NCI-H345 treated with DMSO at 0.1 percent for 48 hours (cell line): ENCODE measurements at regions not wholly inside any gene's neighbourhood (a gene's known extent, or its start where the extent isn't known, plus 50 kb on each side); places are given as distances from the start of the nearest gene placed in this dataset.
"Not testable (repeated sequence)": the region's sequence is repeated elsewhere in the genome, so short reads cannot be mapped to it uniquely, and the experiment has no call there.

Source experiments
- DNase-seq: peaks from one replicate; lab custom pipeline; 2025; ENCODE audit not compliant: unreplicated experiment; lab: John Stamatoyannopoulos, UW

DNA sequence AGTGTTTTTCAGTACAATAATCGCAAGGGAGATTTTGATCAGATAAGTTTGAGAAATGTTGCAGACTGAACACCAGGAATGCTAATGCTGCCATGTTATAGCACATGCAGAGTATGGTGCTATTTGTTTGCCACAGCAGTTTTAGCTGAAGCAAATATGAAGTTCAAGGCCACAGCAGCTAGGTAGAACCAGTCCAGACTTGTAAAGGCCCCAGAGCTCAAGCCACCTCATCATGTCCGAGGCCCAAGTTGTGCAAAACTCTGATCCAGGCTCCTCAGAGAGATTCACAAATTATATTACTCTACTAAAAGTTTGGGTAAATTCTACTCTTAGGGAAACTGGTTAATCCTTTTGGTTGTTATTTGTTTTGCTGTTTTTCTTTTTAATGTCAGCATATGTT, 2702.6 kb downstream of the PCDH9 start:
- DNase-seq, result no peak

DNA sequence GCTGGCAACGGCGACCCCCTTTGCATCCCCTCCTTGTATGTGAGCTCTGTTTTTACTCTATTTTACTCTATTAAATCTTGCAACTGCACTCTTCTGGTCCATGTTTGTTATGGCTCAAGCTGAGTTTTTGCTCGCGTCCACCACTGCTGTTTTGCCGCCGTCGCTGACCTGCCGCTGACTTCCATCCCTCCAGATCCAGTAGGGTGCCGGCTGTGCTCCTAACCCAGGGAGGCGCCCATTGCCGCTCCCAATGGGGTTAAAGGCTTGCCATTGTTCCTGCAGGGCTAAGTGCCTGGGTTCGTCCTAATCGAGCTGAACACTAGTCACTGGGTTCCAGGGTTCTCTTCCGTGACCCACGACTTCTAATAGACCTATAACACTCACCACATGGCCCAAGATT, 2704.4 kb downstream of the PCDH9 start:
- no peak for DNase-seq

DNA sequence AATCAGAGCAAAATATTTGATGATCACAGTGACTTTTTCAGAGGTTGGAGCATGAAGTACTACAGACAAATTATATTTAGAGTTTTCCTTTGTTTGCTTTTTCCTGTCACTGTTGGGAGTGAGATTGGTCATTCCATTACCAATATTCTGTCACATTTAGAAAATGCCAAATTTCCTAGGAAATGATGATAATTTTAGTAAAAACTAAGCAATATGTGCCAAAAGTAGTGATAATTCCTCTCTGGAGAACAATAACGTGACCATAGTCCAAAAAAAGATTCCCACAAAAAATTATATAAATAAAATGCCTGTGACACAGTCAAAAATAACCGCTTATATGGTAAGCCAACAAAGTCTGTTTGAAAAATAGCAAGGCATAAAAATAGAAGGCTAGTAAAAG, 2719.4 kb downstream of the PCDH9 start:
- DNase-seq, result no peak

DNA sequence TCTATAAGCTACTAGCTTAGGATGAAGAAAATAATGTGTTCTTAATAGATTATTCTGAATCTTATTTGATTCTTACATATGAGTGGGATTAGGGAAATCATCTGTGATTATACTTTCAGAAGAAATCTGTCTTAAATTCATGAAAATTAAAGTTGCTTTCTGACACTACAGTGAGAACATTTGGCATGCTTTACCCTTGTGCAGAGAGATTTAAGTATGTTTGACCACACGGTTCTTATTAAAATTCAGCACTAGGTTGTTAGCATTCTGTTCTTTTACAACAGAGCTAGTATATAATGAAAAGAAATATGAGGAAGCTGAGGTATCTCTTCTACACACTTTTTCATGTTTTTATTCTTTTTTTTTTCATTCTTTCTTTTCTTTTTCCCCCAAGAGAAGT, 2723.9 kb downstream of the PCDH9 start:
- no peak for DNase-seq

DNA sequence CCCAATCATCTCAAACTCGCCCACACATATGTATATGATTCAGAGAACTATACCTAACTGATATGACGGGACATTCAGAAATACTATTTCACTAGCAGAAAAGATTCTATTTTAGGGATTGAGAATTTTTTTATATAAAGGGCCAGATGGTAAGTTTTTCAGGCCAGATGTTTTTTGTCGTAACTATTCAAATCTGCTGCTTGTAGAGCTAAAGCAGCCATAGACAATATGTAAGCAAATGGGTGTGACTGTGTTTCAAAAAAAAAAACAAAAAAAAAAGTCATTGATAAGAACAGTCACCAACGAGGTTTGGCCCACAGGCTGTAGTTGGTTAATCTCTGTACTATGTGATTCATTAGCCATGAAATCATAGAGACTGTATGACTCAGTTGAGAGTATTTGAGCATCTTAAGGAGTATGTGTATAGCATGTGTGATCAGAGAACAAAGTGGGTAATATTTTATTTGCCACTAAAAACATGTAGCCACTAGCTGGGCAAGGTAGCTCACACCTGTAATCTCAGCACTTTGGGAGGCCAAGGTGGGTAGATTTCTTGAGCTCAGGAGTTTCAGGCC, 2724.7 kb downstream of the PCDH9 start:
- no peak for DNase-seq

DNA sequence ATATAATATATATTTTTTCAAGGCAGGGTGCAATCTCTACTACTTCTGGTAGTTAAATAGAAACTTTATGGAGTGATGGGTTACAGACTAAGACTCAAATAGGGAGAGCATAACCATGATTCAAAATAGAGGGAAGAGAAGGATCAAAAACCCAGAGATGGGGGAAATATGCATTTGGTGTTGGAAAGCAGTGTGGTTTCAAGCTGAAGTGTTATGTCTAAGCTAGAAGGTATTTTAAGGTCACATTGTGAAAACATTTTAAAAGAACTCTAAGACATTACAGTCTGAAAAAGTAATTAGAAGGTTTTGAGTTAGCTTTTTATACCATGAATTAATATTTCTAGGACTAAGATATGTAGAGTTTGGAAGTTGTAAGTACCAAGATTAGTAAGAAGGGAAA, 2741.4 kb downstream of the PCDH9 start:
- DNase-seq, result no peak

DNA sequence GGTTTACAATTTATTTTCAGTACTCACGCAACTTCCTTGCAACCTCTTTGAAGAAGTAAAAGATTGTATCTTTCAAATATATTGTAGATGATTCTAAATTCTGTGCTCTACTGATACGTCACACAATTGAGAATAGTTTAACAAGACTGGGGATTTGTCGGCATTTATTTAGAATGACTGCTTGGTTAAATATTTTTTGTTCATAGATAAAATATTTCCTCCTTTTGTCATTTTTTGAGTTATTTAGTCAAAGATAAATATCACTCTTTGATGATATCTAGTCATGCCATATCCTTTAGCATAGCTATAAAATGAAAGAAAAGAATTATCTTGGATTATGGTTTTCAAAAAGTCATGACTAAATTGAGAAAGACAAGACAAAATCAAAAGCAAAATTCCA, 2747.8 kb downstream of the PCDH9 start:
- DNase-seq, result no peak

DNA sequence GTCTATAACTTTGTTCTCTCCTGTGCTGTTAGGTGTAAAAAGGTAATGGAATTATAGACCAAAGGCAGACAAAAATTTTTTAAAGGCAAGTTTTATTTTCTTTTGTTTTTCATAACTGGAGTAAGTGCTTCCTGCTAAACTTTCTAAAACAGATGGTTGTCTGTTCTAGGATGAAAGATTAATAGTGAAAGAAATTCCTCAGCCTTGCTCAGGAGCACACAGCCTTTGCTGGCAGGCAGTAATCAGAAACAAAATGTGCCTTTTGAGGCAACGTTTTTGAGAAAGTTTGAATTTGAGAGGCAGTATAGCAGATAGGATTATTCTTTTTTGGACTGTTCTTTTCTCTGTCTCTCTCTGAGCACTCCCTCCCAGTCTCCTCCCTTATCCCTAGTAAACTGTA, 2749.5 kb downstream of the PCDH9 start:
- no peak for DNase-seq

DNA sequence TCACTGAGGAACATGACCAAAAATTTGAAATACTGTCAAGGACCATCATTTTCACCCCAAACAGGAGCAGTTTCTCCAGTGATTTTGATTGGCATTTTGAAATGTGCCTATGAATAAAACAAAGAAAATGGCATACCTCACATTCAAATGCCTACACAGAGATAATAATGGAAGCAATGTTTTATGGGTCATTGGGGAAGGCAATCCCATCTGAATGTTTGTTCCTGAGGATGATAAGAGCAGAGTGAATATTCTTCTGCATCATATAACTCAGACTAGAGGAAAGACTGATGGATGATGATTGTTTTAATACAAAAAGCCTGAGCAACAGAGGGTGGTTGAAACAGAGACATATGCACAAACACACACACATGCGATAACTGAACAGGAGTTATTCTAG, 2749.9 kb downstream of the PCDH9 start:
- no peak for DNase-seq

DNA sequence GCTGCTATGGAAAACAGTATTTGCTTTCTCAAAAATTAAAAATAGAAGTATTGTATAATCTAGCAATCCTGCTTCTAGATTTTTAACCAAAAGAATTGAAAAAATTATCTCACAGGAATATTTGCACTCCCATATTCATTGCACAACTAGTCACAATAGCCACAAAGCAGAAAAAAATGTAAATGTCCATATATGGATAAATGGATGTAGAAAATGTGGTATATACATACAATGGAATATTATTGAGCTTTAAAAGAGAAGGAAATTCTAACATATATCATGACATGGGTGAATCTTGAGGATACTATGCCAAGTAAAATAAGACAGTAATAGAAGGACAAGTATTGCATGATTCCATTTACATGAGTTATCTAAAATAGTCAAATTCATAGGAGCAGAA, 2753.0 kb downstream of the PCDH9 start:
- DNase-seq, result no peak

DNA sequence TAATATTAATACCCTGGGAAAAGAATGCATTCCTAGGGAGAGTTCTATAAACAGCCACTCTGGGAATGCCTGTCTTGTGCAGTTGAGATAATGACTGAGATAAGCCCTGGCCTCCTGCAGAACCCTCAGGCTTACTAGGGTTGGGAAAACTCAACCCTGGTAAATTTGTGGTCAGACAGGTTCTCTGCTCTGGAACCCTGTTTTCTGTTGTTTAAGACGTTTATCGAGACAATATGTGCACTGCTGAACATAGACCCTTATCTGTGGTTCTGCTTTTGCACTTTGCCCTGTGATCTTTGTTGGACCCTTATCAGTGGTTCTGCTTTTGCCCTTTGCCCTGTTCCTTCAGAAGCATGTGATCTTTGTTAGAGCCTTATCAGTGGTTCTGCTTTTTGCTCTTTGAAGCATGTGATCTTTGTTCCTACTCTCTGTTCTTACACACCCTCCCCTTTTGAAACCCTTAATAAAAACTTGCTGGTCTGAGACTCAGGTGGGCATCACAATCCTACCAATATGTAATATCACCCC, 2754.0 kb downstream of the PCDH9 start:
- not testable (repeated sequence) for DNase-seq

DNA sequence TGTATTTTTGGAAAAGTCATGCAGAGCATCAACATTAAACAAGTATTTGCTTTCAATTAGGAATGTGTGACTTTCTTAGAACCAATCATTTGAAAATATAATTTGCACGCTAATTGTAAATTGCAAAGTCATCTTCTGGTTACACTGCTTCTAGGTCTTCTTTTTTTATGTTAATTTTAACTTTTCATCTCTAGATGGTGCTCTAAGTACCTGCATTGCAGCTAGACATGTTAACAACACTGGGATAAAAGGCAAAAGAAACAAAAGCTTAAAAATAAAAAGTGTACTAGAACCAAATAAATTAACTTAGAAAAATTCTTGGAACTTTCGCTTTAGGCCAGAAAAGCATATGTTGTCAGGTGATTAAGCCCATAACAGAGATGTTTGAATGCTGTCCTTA, 2758.2 kb downstream of the PCDH9 start:
- no peak for DNase-seq

DNA sequence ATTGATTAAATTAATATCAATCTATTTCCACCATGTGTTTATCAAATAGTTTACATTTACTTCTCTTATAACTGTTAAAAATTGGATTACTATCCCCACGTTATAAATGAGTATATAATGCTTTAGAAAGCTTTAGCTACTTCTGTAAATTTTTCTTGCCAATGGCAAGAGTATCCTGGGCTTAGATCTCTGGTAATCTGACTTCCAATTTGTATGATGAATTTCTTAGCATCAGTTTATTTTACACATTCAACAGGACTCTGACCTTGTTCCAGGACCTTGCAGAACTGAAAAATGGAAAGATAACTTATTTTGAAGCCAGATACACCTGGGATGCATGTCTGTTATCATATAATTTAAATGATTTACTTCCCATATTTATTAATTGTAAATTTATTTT, 2759.4 kb downstream of the PCDH9 start:
- DNase-seq, result no peak

DNA sequence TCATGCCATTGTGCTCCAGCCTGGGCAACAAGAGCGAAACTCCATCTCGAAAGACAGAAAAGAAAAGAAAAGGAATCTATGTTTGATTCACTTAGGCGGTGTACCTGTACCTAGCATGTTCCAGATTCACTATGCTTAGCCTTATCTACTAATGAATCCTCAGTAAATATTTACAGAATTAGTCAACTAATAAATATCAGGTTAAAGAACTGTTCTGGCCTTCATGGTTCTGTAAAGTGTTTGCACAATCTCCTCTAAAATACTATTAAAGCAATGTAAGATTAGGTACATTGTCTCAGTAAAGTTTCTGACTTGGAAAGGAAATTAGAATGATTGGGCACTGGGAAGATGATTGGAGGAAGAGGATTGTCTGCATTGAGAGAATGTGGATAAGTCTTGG, 2770.4 kb downstream of the PCDH9 start:
- no peak for DNase-seq

DNA sequence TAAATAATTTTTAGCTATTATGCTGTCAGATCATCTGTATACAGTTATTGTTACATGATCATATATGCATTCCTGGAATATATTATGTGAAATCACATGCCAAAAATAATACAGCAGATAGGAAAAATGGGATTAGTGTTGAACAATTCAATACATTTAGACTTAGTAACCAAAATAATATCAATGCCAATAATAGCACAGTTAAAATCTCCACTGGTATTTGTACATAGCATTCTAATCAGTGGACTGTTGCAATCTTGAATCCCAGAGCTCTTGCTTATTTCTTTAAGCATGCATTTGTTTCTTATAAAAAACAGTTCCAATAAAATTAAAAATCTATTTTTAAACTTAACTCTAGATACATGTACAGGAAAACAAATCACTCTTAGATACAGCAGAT, 2772.2 kb downstream of the PCDH9 start:
- DNase-seq, result no peak

DNA sequence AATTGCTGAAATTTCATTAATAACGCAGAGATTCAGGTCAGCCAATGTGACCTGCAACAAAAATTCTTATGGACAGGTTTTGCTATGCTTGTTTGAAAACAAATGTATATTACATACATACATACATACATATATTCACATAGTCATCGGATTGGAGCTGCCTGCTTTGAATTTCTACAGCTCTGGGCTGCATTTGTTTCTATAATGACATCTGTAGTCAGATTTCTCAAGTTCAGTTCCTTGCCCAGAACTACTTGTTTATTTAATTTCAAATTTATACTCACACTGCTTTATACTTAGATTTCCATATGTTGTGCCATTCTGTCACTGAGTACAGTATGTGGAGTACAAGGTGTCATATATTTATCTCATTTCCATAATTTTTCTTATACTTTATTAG, 2775.0 kb downstream of the PCDH9 start:
- no peak for DNase-seq

DNA sequence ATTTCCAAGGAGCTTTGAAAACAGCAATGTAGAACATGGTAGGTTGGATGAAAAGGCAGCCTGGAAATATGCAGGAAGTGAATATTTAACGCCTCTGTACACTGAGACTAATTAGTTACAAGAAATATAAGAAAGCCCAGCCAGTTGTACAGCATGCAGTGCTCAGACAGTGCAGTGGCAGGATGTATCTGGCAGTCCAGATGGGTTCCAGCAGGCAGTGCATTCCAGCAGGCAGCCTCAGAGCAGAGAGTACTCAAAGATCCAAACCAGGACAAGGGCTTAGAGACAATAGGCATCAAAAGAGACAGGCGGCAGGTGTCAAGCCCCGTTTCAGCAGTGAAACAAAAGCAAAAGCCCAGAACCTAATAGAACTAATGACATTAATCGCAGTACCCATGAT, 2776.3 kb downstream of the PCDH9 start:
- no peak for DNase-seq

DNA sequence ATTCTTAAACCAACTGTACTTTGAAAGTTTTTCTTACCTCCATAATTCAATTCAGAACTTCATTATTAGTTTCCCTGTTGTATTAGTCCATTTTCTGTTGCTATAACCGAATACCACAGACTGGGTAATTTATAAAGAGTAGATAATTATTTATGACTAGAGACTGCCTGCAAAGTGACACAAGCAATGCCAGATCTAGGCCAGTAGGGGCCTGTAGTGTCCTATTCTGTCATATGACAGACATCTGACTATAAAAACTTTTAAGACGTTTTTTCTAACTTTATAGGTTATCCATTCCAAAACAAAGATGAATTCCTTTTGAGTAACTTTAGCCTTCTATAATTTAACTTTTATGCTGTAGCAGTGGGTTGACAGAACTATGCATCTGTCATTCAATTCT, 2783.8 kb downstream of the PCDH9 start:
- DNase-seq, result no peak

DNA sequence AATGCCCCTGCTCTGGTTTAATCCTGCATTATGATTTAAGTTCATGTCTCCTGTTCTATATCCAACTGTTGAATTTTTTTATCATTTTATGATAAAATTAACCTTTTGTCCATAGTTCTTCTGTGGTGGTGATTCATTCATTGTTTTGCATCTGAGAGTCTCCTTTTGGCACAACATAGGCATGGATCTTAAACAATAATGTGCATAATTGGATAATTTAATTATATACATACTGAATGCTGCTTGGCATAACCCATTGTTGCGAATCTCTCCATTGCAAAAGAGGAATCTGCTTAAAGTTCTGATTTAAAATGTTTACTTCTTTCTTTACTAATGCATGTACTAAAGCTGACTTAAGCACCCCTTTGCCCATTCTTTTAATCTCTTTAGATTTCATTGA, 2788.4 kb downstream of the PCDH9 start:
- no peak for DNase-seq

DNA sequence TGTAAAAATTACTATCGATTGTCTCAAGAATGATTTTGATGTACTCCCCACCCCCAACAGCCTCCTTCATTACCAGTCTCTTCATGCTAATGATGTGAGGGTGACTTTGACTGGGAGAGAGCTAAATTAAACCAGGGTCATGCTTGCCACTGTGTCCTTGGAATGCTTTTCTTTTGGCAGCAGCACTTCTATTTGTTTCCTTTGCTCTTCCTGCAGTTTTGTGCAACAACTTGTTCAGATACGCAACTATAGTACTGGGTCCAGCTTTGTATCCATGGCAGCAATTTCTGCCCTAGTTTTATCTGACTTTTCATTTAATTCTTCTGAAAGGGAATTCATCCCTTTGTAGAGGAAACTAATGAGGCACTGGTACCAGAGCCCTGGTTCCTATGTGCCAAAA, 2792.1 kb downstream of the PCDH9 start:
- DNase-seq, result no peak

DNA sequence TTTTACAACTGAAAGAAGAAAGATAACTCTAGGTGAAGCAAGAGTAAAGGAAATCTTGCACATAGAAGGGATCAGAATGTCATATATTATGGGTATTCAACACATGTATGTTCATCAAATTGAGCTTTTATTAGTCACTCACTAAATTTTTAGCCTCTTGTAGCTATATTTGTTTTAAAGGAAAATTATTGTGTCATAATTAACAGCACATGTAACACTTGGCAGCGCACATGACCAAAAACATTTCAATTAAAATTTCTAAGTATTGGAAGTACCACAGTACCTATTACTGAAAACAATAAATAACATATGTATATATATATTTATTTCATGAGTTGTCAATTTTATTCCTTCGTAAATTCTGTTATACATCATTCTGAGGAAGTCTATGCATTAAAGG, 2800.4 kb downstream of the PCDH9 start:
- DNase-seq, result no peak

DNA sequence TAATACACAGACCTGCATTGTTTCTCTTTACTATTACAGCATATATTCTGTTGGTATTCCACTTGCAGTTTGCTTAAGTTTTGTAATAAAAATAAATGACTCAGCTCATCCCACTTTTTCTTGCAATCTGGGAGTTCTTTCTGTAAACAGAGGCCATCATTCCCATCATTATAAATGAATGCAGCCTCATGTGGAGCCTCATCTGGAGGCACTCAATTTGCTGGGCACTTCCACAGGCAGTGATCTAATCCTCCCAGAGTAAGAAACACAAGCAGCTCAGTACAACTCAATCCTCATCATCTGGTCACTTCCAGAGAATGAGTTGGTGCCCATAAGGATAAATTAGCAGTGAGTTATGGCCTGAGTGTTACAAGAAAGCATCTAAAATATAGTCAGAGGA, 2801.9 kb downstream of the PCDH9 start:
- DNase-seq, result no peak

DNA sequence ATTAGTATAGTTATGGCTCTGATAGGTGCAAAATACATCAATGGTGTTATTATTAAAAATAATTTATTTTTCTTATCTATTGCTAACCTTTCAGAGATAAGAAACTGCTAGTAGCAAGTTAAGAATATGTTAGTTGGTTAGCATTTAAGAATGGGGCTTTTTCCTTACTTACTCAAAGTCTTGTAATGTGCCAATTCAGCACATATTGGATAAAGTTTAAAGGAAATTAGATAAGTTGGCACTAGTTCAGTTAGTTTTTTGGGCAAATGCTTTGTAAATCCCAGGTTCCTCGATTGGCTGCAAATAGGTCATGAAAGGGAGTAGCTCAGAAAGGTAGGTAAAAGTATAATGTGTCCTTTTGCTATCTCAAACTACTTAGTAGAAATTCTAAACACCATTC, 2806.7 kb downstream of the PCDH9 start:
- DNase-seq, result no peak

DNA sequence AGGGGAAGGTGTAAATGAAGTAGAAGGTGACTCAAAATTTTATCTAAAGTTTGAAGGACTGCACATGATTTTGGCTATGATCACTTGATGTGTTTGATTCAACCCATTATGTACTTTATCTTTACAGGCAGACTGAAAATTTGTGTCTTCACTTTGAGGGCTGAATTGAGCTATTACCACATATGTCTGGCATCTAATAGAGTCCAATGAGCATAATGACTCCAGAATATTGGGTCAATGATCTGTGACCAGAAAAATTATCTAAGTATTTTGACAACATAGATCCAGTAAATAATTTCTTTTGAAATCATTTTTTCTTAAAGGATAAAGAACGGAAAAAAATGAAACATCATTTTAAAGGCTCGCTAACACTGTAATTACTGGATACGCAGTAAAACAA, 2810.0 kb downstream of the PCDH9 start:
- no peak for DNase-seq
